GM10248 (cell line): ENCODE measurements at regions not wholly inside any gene's neighbourhood (a gene's known extent, or its start where the extent isn't known, plus 50 kb on each side); places are given as distances from the start of the nearest gene placed in this dataset.
A peak's percentile ranks its signal among the peaks of the same experiment; 100 is the strongest.
"Not testable (repeated sequence)": the region's sequence is repeated elsewhere in the genome, so short reads cannot be mapped to it uniquely, and the experiment has no call there.

ENCODE experiments used
- CTCF ChIA-PET: fragments of 300-600 bp; sonication (Branson Sonifier 250); formaldehyde crosslinking; extraction: SDS; loops from one replicate; lab custom pipeline; 2021; ENCODE audit warnings: antibody characterized with exemption; lab: Yijun Ruan, JAX
- POLR2A ChIA-PET: fragments of 350-650 bp; sonication (Branson Sonifier 250); formaldehyde crosslinking; extraction: SDS; loops from one replicate; lab custom pipeline; 2020; ENCODE audit warnings: antibody characterized with exemption; lab: Yijun Ruan, JAX
- DNase-seq: peaks from one replicate; pipeline ENCODE4 v3.0.0; 2012; ENCODE audit errors: extremely low spot score
- CTCF ChIP-seq: IDR thresholded peaks from 2 replicates; pipeline ENCODE4 v1.5.1; 2012; ENCODE audit warnings: mild to moderate bottlenecking, low read depth; ENCODE audit errors: extremely low read depth, missing control alignments, control extremely low read depth

- POLR2A ChIA-PET, DNase-seq, CTCF ChIA-PET: not testable (repeated sequence)
Measured at GRCh38 chr9:42534325-42534983, 351.0 kb downstream of the SPATA31A6 start.

DNA sequence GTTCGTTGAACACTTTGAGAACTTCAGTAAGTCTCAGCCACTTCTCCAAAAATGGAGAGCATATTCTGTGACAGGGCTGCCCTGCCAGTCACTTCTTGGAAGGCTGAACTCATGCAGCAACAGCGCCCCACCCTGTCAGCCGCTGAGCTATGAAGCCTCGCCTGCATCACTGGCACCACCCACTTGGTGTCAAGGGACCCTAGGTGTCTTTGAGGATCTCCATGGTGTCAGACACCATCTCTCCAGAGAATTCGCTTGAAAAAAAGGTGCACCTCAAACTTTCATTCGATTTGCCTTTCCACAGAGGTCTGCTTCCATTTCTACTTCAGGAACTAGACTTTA is 351.5 kb downstream of the SPATA31A6 start:
- POLR2A ChIA-PET, DNase-seq, CTCF ChIA-PET: not testable (repeated sequence)
- TF ChIP-seq CTCF: peak; percentile 19

GRCh38 chr9:42550789-42551357 is 367.4 kb downstream of the SPATA31A6 start:
- POLR2A ChIA-PET, DNase-seq, CTCF ChIA-PET: not testable (repeated sequence)

DNA sequence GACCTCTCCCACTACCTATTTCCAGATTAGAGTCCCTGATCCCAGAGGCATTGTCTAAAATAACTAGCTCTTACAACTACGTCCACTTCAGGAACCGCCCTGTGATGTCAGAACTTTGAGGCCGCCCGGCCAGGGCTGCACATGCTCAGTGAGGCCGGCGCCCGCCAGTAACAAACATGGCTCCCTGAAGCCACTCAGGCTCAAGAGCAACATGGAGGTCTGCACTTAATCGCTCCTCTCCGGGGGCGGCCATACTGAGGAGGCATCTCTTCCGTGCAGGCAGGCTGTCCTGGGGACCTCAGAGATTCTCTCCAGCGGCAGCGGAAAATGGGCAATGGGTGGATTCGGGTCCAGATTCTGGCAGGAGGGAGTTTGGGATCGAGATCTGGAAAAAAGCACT is 385.1 kb downstream of the SPATA31A6 start:
- CTCF ChIA-PET, DNase-seq, POLR2A ChIA-PET: not testable (repeated sequence)

- DNase-seq, CTCF ChIA-PET, POLR2A ChIA-PET: not testable (repeated sequence)
Measured at GRCh38 chr9:42568942-42569556, 385.6 kb downstream of the SPATA31A6 start.

DNA sequence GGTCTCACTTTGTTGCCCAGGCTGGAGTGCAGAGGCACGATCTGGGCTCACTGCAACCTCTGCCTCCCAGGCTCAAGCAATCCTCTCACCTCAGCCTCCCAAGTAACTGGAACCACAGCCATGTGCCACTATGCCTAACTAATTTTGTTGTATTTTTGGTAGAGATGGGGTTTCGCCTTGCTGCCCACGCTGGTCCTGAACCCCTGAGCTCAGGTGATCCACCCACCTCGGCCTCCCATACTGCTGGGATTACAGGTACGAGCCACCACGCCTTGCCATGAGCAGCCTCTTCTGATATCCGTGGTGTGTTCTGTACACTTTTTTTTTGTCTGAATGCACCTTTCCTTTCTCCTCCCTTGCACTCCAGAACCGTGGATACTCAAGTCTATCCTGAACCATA is 394.4 kb downstream of the SPATA31A6 start:
- CTCF ChIA-PET, DNase-seq, POLR2A ChIA-PET: not testable (repeated sequence)
